Mononuclear cell (primary cell): ENCODE measurements at regions not wholly inside any gene's neighbourhood (a gene's known extent, or its start where the extent isn't known, plus 50 kb on each side); places are given as distances from the start of the nearest gene placed in this dataset.

Experiments used
- H3K27me3 ChIP-seq: 2 replicates; pipeline ENCODE4 v1.6.0; 2011; ENCODE audit warnings: low read length, control low read depth; ENCODE audit not compliant: insufficient read depth
- H3K4me1 ChIP-seq: 2 replicates; pipeline ENCODE4 v1.5.1; 2011; ENCODE audit warnings: mild to moderate bottlenecking, low read length, control low read depth; ENCODE audit not compliant: insufficient read depth
- H3K4me3 ChIP-seq: 2 replicates; pipeline ENCODE4 v1.5.1; 2011; ENCODE audit warnings: mild to moderate bottlenecking, low read length, moderate library complexity
- H3K9me3 ChIP-seq: 2 replicates; pipeline ENCODE4 v1.5.1; 2011; ENCODE audit warnings: low read depth, mild to moderate bottlenecking, control low read depth, low read length

DNA sequence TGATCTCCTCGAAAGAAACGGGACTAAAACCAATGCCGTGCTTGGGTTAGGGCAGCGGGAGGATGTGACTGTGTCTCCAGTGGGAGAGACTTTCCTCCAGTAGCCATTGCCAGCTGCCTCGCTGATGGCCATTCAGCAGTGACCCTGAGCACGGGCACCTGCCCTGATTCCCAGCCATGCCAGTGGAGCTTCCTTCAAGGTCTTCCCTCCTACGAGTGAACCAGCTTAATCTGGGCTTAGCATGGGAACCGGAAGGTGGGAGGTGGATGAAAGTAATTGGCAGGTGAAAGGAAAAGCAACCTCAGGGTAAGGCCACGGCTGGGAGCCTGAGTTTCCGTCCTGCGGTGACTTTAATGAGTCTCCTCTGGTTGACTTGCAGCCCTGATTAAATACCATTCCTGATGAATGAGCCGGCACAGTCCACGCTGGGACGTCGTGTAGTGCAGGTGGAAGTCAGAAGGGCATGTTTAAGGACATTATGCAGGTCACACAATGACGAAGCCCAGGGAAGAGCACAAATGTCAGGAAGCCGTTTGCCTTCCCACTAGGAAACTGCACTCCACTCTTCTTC lies 813.5 kb downstream of the QKI start:
- Histone ChIP-seq H3K27me3 (no peaks in the 10 kb centered on the region), H3K9me3 (no peaks in the 10 kb centered on the region), H3K4me3 (no peak overlapping the region), H3K4me1 (no peaks in the 10 kb centered on the region)

DNA sequence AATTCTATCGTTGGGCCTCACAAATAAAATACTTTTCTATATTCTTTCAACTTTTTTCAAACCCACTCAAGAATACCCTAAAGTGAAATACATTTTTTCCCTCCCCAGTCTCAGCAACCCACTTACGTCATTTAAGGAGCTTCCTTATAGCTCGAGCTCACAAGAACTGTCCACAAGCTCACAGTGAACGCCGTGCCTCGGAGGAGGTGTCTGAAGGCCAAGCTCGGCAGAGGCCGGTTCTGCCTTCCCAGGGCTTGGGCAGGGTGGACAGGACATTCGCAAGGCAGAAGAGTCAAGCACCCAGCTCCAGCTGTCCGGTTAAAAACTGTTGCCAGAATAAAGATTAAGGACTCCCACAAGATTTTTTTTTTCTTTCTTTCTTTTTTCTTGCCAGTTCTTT lies 802.3 kb downstream of the QKI start:
- no peaks in the 10 kb centered on the region for H3K9me3 ChIP-seq
- H3K27me3 ChIP-seq, result no peaks in the 10 kb centered on the region
- H3K4me1 ChIP-seq, result no peaks in the 10 kb centered on the region
- no peak overlapping the region for H3K4me3 ChIP-seq

- Histone ChIP-seq H3K27me3 (no peaks in the 10 kb centered on the region), H3K4me1 (no peaks in the 10 kb centered on the region), H3K4me3 (no peak overlapping the region), H3K9me3 (no peaks in the 10 kb centered on the region)
Observed at GRCh38 chr6:164216368-164216767, 801.9 kb downstream of the QKI start.

DNA sequence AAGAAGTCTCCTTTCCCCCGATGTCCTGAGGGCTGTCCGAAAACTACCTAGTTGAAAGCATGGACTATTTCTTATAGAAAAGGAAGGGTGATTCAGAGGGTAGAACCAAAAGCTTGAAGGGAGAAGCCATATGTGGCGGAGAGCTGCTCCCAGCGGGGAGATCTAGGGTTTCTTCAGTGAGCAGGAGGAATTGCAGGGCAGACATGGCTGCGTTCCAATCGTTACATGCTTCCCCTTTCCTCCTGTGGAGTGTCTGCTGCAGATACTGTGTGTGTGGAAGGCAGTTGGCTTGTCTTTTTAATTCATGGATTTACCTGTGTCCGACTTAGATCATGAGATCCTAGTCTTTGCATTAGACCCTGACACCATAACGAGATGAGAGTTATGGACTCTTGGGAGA lies 799.5 kb downstream of the QKI start:
- no peak overlapping the region for H3K4me3 ChIP-seq
- H3K4me1 ChIP-seq, result no peaks in the 10 kb centered on the region
- H3K9me3 ChIP-seq, result no peaks in the 10 kb centered on the region
- H3K27me3 ChIP-seq, result no peaks in the 10 kb centered on the region

GRCh38 chr6:164211254-164211653 lies 796.7 kb downstream of the QKI start:
- Histone ChIP-seq H3K27me3 (no peaks in the 10 kb centered on the region), H3K4me3 (no peak overlapping the region), H3K9me3 (no peaks in the 10 kb centered on the region), H3K4me1 (no peaks in the 10 kb centered on the region)

DNA sequence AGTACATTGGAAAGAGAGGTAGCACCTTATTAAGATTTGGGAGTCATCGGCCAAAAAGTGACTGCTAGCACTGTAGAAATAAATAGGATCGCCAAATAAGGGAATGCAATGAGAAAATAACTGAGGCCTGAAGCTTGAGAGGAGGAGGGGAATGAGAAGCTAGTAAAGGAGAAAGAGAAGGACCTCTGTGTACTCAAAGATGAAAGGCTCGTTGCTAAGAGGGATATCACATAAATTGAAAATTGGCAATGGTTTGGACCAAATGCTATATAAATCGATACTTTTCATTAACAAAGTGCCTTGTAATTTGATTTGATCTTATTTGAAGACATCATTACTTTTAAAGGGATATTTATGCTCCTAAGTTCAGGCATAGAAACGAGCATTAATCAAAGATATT lies 796.3 kb downstream of the QKI start:
- Histone ChIP-seq H3K27me3 (no peaks in the 10 kb centered on the region), H3K4me3 (no peak overlapping the region), H3K9me3 (no peaks in the 10 kb centered on the region), H3K4me1 (no peaks in the 10 kb centered on the region)

- no peaks in the 10 kb centered on the region for H3K27me3 ChIP-seq
- H3K4me3 ChIP-seq, result no peak overlapping the region
- H3K9me3 ChIP-seq, result no peaks in the 10 kb centered on the region
- no peaks in the 10 kb centered on the region for H3K4me1 ChIP-seq
Observed at GRCh38 chr6:164210323-164210722, 795.8 kb downstream of the QKI start.

DNA sequence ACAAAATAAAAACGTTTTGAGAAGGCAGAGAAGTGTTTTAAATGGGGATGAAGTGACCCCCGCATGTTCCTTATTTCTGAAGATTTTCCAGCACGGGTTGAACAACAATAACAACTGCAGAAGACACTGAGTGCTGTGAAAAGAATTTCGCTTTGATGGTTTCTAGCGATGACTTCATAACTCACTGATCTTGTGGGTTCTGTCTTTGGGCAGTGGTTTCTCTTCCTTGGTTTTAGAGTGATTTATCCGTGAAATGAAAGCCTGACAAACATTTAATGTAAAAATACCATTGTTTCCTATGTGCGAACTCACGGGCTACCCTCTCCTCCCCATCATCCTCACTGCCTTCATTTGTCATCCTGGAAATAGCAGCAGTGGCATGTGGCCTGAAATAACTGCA lies 793.9 kb downstream of the QKI start:
- Histone ChIP-seq H3K4me1 (no peaks in the 10 kb centered on the region), H3K27me3 (no peaks in the 10 kb centered on the region), H3K9me3 (no peaks in the 10 kb centered on the region), H3K4me3 (no peak overlapping the region)

DNA sequence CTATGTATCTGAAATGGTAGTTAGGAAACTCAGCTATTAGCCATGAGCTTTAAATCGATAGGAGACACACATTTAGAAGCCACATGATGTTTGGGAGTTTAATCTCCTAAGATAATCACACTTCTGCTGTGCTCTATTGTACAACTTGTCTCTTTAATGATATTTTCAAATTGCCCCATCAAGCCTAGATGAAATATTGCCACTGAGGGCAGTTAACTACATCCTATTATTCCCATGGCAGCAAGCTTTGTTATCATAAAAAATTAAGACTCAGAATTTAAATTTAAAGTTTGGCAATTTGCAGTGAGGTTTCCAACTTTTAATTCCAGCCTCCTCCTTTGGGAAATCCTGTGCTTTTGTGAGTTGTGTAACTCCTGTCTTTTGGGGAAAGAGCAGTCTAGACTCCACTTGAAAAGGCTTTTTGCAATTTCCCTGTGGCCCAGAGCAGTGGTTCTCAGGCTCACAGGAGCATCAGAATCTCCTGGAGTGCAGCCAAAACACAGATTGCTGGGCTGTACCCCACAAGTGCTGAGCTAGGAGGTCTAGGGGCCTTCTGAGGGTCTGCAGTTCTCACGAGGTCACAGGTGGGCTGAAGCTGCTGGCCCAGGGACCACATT lies 792.4 kb downstream of the QKI start:
- Histone ChIP-seq H3K4me3 (no peak overlapping the region), H3K4me1 (no peaks in the 10 kb centered on the region), H3K27me3 (no peaks in the 10 kb centered on the region), H3K9me3 (no peaks in the 10 kb centered on the region)

GRCh38 chr6:164200071-164200470 lies 785.6 kb downstream of the QKI start:
- Histone ChIP-seq H3K4me3 (no peak overlapping the region), H3K4me1 (no peaks in the 10 kb centered on the region), H3K9me3 (no peaks in the 10 kb centered on the region), H3K27me3 (no peaks in the 10 kb centered on the region)

- H3K4me1 ChIP-seq, result no peaks in the 10 kb centered on the region
- no peaks in the 10 kb centered on the region for H3K27me3 ChIP-seq
- no peaks in the 10 kb centered on the region for H3K9me3 ChIP-seq
- H3K4me3 ChIP-seq, result no peak overlapping the region
Observed at GRCh38 chr6:164195942-164196281, 781.4 kb downstream of the QKI start.

DNA sequence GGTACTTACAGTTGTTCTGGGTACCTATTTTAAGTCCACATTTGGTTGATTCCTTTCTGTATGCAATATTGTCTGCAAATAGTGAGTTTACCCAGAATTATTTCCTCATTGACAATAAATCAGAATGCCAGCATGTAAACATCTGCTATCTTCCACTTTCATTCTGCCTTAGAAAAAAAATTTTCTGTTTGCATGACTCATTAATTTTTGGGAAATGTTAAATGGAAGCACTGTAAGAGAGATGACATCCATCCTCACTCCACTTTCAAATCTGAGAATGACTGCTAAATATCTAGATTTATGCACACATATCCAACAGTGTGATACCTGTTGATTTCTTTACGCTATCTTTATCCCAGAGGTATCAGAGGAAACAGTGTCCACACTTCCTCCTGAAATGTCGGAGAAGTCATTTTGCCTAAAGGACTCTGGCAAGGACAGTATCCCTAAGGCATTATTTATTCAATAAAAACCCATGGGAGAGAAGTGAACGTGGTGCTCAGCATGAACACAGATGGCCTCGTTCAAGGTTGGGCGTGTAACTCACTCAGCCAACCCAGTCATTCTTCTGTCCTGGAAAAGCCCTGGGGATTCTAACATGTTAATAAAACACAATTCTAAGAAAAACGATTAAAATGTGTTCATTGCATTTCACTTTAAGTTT lies 780.9 kb downstream of the QKI start:
- no peaks in the 10 kb centered on the region for H3K27me3 ChIP-seq
- H3K9me3 ChIP-seq, result no peaks in the 10 kb centered on the region
- H3K4me3 ChIP-seq, result no peak overlapping the region
- no peaks in the 10 kb centered on the region for H3K4me1 ChIP-seq

GRCh38 chr6:164188861-164189260 lies 774.3 kb downstream of the QKI start:
- Histone ChIP-seq H3K4me3 (no peak overlapping the region), H3K4me1 (no peaks in the 10 kb centered on the region), H3K27me3 (no peaks in the 10 kb centered on the region), H3K9me3 (no peaks in the 10 kb centered on the region)

GRCh38 chr6:164185471-164185871 lies 771.0 kb downstream of the QKI start:
- no peaks in the 10 kb centered on the region for H3K9me3 ChIP-seq
- H3K4me3 ChIP-seq, result no peak overlapping the region
- no peaks in the 10 kb centered on the region for H3K4me1 ChIP-seq
- no peaks in the 10 kb centered on the region for H3K27me3 ChIP-seq

GRCh38 chr6:164184410-164184809 lies 769.9 kb downstream of the QKI start:
- Histone ChIP-seq H3K4me1 (no peaks in the 10 kb centered on the region), H3K4me3 (no peak overlapping the region), H3K27me3 (no peaks in the 10 kb centered on the region)

GRCh38 chr6:164183556-164184123 lies 769.1 kb downstream of the QKI start:
- H3K27me3 ChIP-seq, result no peaks in the 10 kb centered on the region

More at GRCh38 chr6:164184410-164184809, 769.9 kb downstream of the QKI start:
- H3K9me3 ChIP-seq, result no peaks in the 10 kb centered on the region

More at GRCh38 chr6:164183556-164184123, 769.1 kb downstream of the QKI start:
- Histone ChIP-seq H3K4me1 (no peaks in the 10 kb centered on the region), H3K4me3 (no peak overlapping the region), H3K9me3 (no peaks in the 10 kb centered on the region)
